Adrenal gland (tissue), 5 donors: ENCODE measurements at regions not wholly inside any gene's neighbourhood (a gene's known extent, or its start where the extent isn't known, plus 50 kb on each side); places are given as distances from the start of the nearest gene placed in this dataset.
"Not testable (repeated sequence)": the region's sequence is repeated elsewhere in the genome, so short reads cannot be mapped to it uniquely, and the experiment has no call there.

Source experiments
- POLR2A ChIP-seq, 2 donors: fragments of 450-650 bp; IDR thresholded peaks; one replicate each; pipeline ENCODE4 v1.6.1; 2017; ENCODE audit warnings: antibody characterized with exemption in 2 of 2, mild to moderate bottlenecking in 2 of 2, moderate library complexity in 1 of 2
- TF ChIP-seq, protein P1 (sequence below), 6 experiments: fragments of 450-650 bp in 4 of 6; fragments of 200-600 bp in 2 of 6; sonication (generic) in 1 of 6; IDR thresholded peaks; 1 replicate in 5 of 6; 2 replicates in 1 of 6; pipeline versions ENCODE4 v1.5.1 to v1.8.0; 2016 to 2021; ENCODE audit warnings: antibody characterized with exemption in 6 of 6, mild to moderate bottlenecking in 2 of 6, moderate library complexity in 1 of 6
- donor health status: DM: no; HTN: no; CAD: no.

DNA sequence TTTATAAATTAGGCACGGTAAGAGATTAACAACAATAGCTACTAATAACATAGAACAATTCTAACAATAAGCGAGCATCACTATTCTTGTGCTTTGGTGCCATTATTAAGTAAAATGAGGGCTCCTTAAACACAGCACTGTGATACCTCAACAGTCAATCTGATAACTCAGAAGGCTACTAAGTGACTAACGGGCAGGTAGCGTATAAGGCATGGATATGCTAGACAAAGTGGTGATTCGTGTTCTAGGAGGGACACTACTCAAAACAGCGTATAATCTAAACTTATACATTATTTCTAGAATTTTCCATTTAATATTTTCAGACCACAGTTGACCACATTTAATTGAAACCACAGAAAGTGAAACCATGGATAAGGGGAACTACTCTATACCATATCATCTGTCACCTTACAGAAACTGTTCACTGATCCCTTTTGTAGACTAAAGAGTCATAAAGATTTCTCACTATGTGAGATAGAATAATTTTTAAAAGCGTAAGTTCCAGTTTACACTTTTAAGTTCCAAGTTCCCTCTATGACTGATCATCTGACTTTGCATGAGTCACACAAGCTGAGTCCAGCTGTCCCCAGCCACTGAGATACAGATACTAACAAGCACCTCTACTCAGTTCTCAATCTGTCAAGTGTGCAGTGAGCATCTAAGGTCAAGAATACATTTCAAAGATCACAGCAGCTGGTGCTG lies 181.9 kb downstream of the SPATA31A6 start:
- TF ChIP-seq, protein P1, sequence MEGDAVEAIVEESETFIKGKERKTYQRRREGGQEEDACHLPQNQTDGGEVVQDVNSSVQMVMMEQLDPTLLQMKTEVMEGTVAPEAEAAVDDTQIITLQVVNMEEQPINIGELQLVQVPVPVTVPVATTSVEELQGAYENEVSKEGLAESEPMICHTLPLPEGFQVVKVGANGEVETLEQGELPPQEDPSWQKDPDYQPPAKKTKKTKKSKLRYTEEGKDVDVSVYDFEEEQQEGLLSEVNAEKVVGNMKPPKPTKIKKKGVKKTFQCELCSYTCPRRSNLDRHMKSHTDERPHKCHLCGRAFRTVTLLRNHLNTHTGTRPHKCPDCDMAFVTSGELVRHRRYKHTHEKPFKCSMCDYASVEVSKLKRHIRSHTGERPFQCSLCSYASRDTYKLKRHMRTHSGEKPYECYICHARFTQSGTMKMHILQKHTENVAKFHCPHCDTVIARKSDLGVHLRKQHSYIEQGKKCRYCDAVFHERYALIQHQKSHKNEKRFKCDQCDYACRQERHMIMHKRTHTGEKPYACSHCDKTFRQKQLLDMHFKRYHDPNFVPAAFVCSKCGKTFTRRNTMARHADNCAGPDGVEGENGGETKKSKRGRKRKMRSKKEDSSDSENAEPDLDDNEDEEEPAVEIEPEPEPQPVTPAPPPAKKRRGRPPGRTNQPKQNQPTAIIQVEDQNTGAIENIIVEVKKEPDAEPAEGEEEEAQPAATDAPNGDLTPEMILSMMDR (IDR thresholded peaks at IDR 0.05) = not testable (repeated sequence)
- not testable (repeated sequence) for TF ChIP-seq POLR2A (IDR thresholded peaks at IDR 0.05)
